ENCODE measurements at regions not wholly inside any gene's neighbourhood (a gene's known extent, or its start where the extent isn't known, plus 50 kb on each side); places are given as distances from the start of the nearest gene placed in this dataset.

- no peak overlapping the region for H3K4me3 ChIP-seq (ENCODE audit: severe bottlenecking)
- H3K27ac ChIP-seq (ENCODE audit: poor library complexity, severe bottlenecking) = no peak overlapping the region
- H3K27me3 ChIP-seq (ENCODE audit: insufficient read depth, poor library complexity, severe bottlenecking) = no peaks in the 10 kb centered on the region
- DNase-seq (ENCODE audit: low spot score) (no peak), ATAC-seq (ENCODE audit: low read depth) (no peak)
- H3K9me3 ChIP-seq (ENCODE audit: severe bottlenecking) = no peaks in the 10 kb centered on the region
- H3K4me1 ChIP-seq (ENCODE audit: insufficient read depth, poor library complexity, severe bottlenecking) = no peaks in the 10 kb centered on the region
- H3K36me3 ChIP-seq (ENCODE audit: low read depth) = no peaks in the 10 kb centered on the region
- TF ChIP-seq CTCF (IDR thresholded peaks at IDR 0.05; ENCODE audit: poor library complexity, severe bottlenecking) = no peak
These were observed 185.3 kb upstream of the POU3F1 start for GRCh38 chr1:38231941-38232340.

- H3K36me3 ChIP-seq (ENCODE audit: low read depth) = no peaks in the 10 kb centered on the region
- no peak for ATAC-seq (ENCODE audit: low read depth)
- no peak for TF ChIP-seq CTCF (IDR thresholded peaks at IDR 0.05; ENCODE audit: poor library complexity, severe bottlenecking)
- H3K27ac ChIP-seq (ENCODE audit: poor library complexity, severe bottlenecking) = no peak overlapping the region
- no peaks in the 10 kb centered on the region for H3K4me1 ChIP-seq (ENCODE audit: insufficient read depth, poor library complexity, severe bottlenecking)
- DNase-seq (ENCODE audit: low spot score) = no peak
- H3K27me3 ChIP-seq (ENCODE audit: insufficient read depth, poor library complexity, severe bottlenecking) = no peaks in the 10 kb centered on the region
- no peak overlapping the region for H3K4me3 ChIP-seq (ENCODE audit: severe bottlenecking)
- H3K9me3 ChIP-seq (ENCODE audit: severe bottlenecking) = no peaks in the 10 kb centered on the region
These were observed 182.1 kb upstream of the POU3F1 start for GRCh38 chr1:38228718-38229117.

GRCh38 chr1:38225745-38226144, 179.2 kb upstream of the POU3F1 start:
- no peaks in the 10 kb centered on the region for H3K36me3 ChIP-seq (ENCODE audit: low read depth)
- no peak overlapping the region for H3K27ac ChIP-seq (ENCODE audit: poor library complexity, severe bottlenecking)
- H3K9me3 ChIP-seq (ENCODE audit: severe bottlenecking) = no peaks in the 10 kb centered on the region
- no peaks in the 10 kb centered on the region for H3K27me3 ChIP-seq (ENCODE audit: insufficient read depth, poor library complexity, severe bottlenecking)
- H3K4me1 ChIP-seq (ENCODE audit: insufficient read depth, poor library complexity, severe bottlenecking) = no peaks in the 10 kb centered on the region
- no peak overlapping the region for H3K4me3 ChIP-seq (ENCODE audit: severe bottlenecking)
- ATAC-seq (ENCODE audit: low read depth) (no peak), DNase-seq (ENCODE audit: low spot score) (no peak)
- TF ChIP-seq CTCF (IDR thresholded peaks at IDR 0.05; ENCODE audit: poor library complexity, severe bottlenecking) = no peak

GRCh38 chr1:38223391-38223790, 176.8 kb upstream of the POU3F1 start:
- H3K27ac ChIP-seq (ENCODE audit: poor library complexity, severe bottlenecking) = no peak overlapping the region
- no peaks in the 10 kb centered on the region for H3K4me1 ChIP-seq (ENCODE audit: insufficient read depth, poor library complexity, severe bottlenecking)
- TF ChIP-seq CTCF (IDR thresholded peaks at IDR 0.05; ENCODE audit: poor library complexity, severe bottlenecking) = no peak
- DNase-seq (ENCODE audit: low spot score) (no peak), ATAC-seq (ENCODE audit: low read depth) (no peak)
- H3K27me3 ChIP-seq (ENCODE audit: insufficient read depth, poor library complexity, severe bottlenecking) = no peaks in the 10 kb centered on the region
- H3K36me3 ChIP-seq (ENCODE audit: low read depth) = no peaks in the 10 kb centered on the region
- H3K4me3 ChIP-seq (ENCODE audit: severe bottlenecking) = no peak overlapping the region
- H3K9me3 ChIP-seq (ENCODE audit: severe bottlenecking) = no peaks in the 10 kb centered on the region

- no peaks in the 10 kb centered on the region for H3K9me3 ChIP-seq (ENCODE audit: severe bottlenecking)
- TF ChIP-seq CTCF (IDR thresholded peaks at IDR 0.05; ENCODE audit: poor library complexity, severe bottlenecking) = no peak
- no peak overlapping the region for H3K4me3 ChIP-seq (ENCODE audit: severe bottlenecking)
- peak; percentile 31; the same call in 1 of the 3 replicates for ATAC-seq (ENCODE audit: low read depth)
- DNase-seq (ENCODE audit: low spot score) = no peak
- H3K36me3 ChIP-seq (ENCODE audit: low read depth) = no peaks in the 10 kb centered on the region
- no peaks in the 10 kb centered on the region for H3K27me3 ChIP-seq (ENCODE audit: insufficient read depth, poor library complexity, severe bottlenecking)
- no peaks in the 10 kb centered on the region for H3K4me1 ChIP-seq (ENCODE audit: insufficient read depth, poor library complexity, severe bottlenecking)
- no peak overlapping the region for H3K27ac ChIP-seq (ENCODE audit: poor library complexity, severe bottlenecking)
These were observed 176.3 kb upstream of the POU3F1 start for GRCh38 chr1:38222891-38223290.

Data from RWPE2 (cell line).